Osteoblast (primary cell): ENCODE measurements at regions not wholly inside any gene's neighbourhood (a gene's known extent, or its start where the extent isn't known, plus 50 kb on each side); places are given as distances from the start of the nearest gene placed in this dataset.

ENCODE experiments used
- DNase-seq: peaks from one replicate; pipeline ENCODE4 v3.0.0; 2011; ENCODE audit warnings: low spot score, mixed read lengths; ENCODE audit not compliant: insufficient read length; ENCODE audit errors: missing footprints
- H2AFZ ChIP-seq: 2 replicates; pipeline ENCODE4 v1.6.0; 2011; ENCODE audit warnings: mild to moderate bottlenecking, low read length
- H3K27ac ChIP-seq: 2 replicates; pipeline ENCODE4 v1.5.1; 2011; ENCODE audit warnings: mild to moderate bottlenecking, low read depth, low read length, moderate library complexity
- H3K27me3 ChIP-seq: 2 replicates; pipeline ENCODE4 v1.6.0; 2012; ENCODE audit warnings: mild to moderate bottlenecking, control low read depth, inconsistent platforms, low read length, moderate library complexity; ENCODE audit not compliant: insufficient read depth
- H3K36me3 ChIP-seq: 2 replicates; pipeline ENCODE4 v1.5.1; 2011; ENCODE audit warnings: mild to moderate bottlenecking, low read length, control low read depth, moderate library complexity; ENCODE audit not compliant: insufficient read depth
- H3K4me1 ChIP-seq: 2 replicates; pipeline ENCODE4 v1.5.1; 2011; ENCODE audit warnings: mild to moderate bottlenecking, low read length, control low read depth, moderate library complexity; ENCODE audit not compliant: insufficient read depth
- H3K4me2 ChIP-seq: 2 replicates; pipeline ENCODE4 v1.6.0; 2011; ENCODE audit warnings: mild to moderate bottlenecking, low read length; ENCODE audit not compliant: insufficient read depth
- H3K4me3 ChIP-seq: fragments of 200-600 bp; sonication (generic); 3 replicates; pipeline ENCODE4 v1.5.1; 2012; ENCODE audit warnings: mild to moderate bottlenecking, low read length, inconsistent platforms; ENCODE audit not compliant: insufficient read depth
- H3K79me2 ChIP-seq: 2 replicates; pipeline ENCODE4 v1.6.0; 2012; ENCODE audit warnings: mild to moderate bottlenecking, low read length, control low read depth, inconsistent platforms; ENCODE audit not compliant: insufficient read depth
- H3K9me3 ChIP-seq: 2 replicates; pipeline ENCODE4 v1.5.1; 2011; ENCODE audit warnings: low read depth, low read length, control low read depth
- H4K20me1 ChIP-seq: 2 replicates; pipeline ENCODE4 v1.6.0; 2012; ENCODE audit warnings: mild to moderate bottlenecking, low read length, control low read depth; ENCODE audit not compliant: insufficient read depth
- TF ChIP-seq, protein P1 (sequence below): IDR thresholded peaks from 2 replicates; pipeline ENCODE4 v1.5.1; 2011; ENCODE audit warnings: mild to moderate bottlenecking, low read depth, low read length, moderate library complexity; ENCODE audit errors: extremely low read depth

DNA sequence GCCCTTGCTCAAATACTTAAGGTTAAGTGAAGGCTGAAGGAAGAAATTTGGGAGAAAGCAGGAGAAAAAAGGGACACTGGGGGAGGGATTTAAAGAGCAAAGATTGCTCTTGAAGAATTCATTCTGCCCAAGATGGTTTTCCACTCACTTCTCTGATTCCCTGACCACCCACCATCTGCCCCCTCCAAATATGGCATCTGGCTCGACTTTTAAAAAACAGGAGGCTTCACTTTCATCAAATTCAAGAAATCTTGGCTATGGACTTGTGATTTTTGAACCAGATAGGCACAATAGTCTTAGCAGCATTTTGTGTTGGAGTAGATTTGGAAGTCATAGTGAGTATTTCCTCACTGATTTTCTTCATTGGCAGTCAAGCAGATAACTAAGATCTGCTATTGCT is 574.4 kb upstream of the SUCLG2 start:
- TF ChIP-seq, protein P1, sequence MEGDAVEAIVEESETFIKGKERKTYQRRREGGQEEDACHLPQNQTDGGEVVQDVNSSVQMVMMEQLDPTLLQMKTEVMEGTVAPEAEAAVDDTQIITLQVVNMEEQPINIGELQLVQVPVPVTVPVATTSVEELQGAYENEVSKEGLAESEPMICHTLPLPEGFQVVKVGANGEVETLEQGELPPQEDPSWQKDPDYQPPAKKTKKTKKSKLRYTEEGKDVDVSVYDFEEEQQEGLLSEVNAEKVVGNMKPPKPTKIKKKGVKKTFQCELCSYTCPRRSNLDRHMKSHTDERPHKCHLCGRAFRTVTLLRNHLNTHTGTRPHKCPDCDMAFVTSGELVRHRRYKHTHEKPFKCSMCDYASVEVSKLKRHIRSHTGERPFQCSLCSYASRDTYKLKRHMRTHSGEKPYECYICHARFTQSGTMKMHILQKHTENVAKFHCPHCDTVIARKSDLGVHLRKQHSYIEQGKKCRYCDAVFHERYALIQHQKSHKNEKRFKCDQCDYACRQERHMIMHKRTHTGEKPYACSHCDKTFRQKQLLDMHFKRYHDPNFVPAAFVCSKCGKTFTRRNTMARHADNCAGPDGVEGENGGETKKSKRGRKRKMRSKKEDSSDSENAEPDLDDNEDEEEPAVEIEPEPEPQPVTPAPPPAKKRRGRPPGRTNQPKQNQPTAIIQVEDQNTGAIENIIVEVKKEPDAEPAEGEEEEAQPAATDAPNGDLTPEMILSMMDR, result no peak
- no peak overlapping the region for H2AFZ ChIP-seq
- H3K27ac ChIP-seq, result no peak overlapping the region
- no peaks in the 10 kb centered on the region for H3K79me2 ChIP-seq
- no peaks in the 10 kb centered on the region for H3K4me1 ChIP-seq
- H3K4me3 ChIP-seq, result no peak overlapping the region
- no peaks in the 10 kb centered on the region for H3K27me3 ChIP-seq
- no peaks in the 10 kb centered on the region for H4K20me1 ChIP-seq
- no peaks in the 10 kb centered on the region for H3K9me3 ChIP-seq
- no peaks in the 10 kb centered on the region for H3K36me3 ChIP-seq
- no peak for DNase-seq
- H3K4me2 ChIP-seq, result no peak overlapping the region

DNA sequence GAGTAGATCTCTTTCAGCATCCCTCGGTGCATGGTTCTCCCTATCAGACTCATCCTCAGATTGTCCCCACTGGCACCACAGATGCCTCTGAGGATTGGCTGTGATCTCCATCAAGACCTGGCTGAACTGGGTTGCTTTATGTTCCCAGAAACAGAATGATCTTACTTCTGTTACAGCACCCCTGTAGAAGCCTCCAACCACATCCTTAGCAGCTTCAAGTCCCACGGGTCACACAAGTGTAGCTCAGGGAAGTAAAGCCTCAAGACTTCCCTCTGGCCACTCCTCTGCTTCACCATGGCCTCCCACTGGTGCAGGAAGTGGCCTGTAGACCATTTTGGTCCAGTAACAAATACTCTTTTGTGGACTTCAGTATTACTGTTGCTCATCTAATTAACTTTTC is 566.4 kb upstream of the SUCLG2 start:
- Histone ChIP-seq H3K4me1 (no peaks in the 10 kb centered on the region), H3K79me2 (no peaks in the 10 kb centered on the region), H3K4me2 (no peak overlapping the region), H2AFZ (no peak overlapping the region), H3K4me3 (no peak overlapping the region), H3K9me3 (no peaks in the 10 kb centered on the region), H4K20me1 (no peaks in the 10 kb centered on the region), H3K27ac (no peak overlapping the region), H3K36me3 (no peaks in the 10 kb centered on the region), H3K27me3 (no peaks in the 10 kb centered on the region)
- no peak for DNase-seq
- TF ChIP-seq, protein P1, result no peak

DNA sequence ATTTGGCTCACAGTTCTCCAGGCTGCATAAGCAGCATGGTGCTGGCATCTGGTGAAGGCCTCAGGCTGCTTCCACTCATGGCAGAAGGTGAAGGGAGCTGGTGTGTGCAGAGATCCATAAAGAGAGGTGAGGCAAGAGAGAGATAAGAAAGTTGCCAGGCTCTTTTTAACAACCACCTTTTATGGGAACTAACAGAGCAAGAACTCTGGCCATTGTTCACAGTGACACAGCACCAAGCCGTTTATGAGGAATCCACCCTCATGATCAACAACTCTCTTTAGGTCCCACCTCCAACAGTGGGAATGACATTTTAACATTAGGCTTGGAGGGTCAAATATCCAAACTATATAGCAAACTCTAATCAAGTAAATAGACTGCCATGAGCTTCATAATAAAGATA is 557.2 kb upstream of the SUCLG2 start:
- H3K9me3 ChIP-seq, result no peaks in the 10 kb centered on the region
- H3K79me2 ChIP-seq, result no peaks in the 10 kb centered on the region
- no peaks in the 10 kb centered on the region for H4K20me1 ChIP-seq
- H3K27ac ChIP-seq, result no peak overlapping the region
- H3K4me1 ChIP-seq, result no peaks in the 10 kb centered on the region
- no peaks in the 10 kb centered on the region for H3K27me3 ChIP-seq
- H3K4me3 ChIP-seq, result no peak overlapping the region
- no peak overlapping the region for H2AFZ ChIP-seq
- no peaks in the 10 kb centered on the region for H3K36me3 ChIP-seq
- DNase-seq, result no peak
- no peak overlapping the region for H3K4me2 ChIP-seq
- TF ChIP-seq, protein P1, result no peak

DNA sequence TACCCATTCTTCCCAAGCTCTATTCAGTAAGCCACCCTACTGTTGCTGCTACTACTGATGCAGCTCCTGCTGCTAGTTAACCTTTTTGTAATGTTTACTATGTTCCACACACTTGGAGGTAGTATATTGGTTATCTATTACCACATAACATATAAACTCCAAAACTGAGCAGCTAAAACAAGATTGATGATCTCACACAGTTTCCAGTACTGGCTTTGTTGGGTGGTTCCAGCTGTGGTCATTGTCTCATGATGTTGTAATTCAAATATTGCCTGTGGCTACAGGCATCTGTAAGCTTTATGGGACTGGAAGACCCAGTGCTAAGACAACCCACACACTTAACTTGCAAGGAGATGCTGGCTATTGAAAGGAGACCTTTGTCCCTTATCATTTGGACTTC is 556.2 kb upstream of the SUCLG2 start:
- TF ChIP-seq, protein P1, result no peak
- Histone ChIP-seq H3K27ac (no peak overlapping the region), H3K4me1 (no peaks in the 10 kb centered on the region), H4K20me1 (no peaks in the 10 kb centered on the region), H3K79me2 (no peaks in the 10 kb centered on the region), H2AFZ (no peak overlapping the region), H3K4me2 (no peak overlapping the region), H3K27me3 (no peaks in the 10 kb centered on the region), H3K36me3 (no peaks in the 10 kb centered on the region), H3K9me3 (no peaks in the 10 kb centered on the region), H3K4me3 (no peak overlapping the region)
- DNase-seq, result no peak
